Astrocyte of the spinal cord (primary cell): ENCODE measurements at regions not wholly inside any gene's neighbourhood (a gene's known extent, or its start where the extent isn't known, plus 50 kb on each side); places are given as distances from the start of the nearest gene placed in this dataset.

Experiments used
- DNase-seq: peaks from one replicate; pipeline ENCODE4 v3.0.0; 2011; ENCODE audit warnings: low read depth, low spot score
- H3K4me3 ChIP-seq: 2 replicates; pipeline ENCODE4 v1.5.1; 2011; ENCODE audit warnings: low read depth, mild to moderate bottlenecking, low read length, moderate library complexity
- in situ Hi-C: cut with HindIII; loops from 2 replicates; pipeline ENCODE4 v1.10.0; 2017; ENCODE audit warnings: low sequenced_read_pairs
- TF ChIP-seq, protein P1 (sequence below): IDR thresholded peaks from 2 replicates; pipeline ENCODE4 v1.5.1; 2012; ENCODE audit warnings: low read depth, mild to moderate bottlenecking, low read length, inconsistent platforms

GRCh38 chr3:39752019-39752637 lies 57.3 kb upstream of the MYRIP start:
- in situ Hi-C loops: no loop called here
- TF ChIP-seq, protein P1, sequence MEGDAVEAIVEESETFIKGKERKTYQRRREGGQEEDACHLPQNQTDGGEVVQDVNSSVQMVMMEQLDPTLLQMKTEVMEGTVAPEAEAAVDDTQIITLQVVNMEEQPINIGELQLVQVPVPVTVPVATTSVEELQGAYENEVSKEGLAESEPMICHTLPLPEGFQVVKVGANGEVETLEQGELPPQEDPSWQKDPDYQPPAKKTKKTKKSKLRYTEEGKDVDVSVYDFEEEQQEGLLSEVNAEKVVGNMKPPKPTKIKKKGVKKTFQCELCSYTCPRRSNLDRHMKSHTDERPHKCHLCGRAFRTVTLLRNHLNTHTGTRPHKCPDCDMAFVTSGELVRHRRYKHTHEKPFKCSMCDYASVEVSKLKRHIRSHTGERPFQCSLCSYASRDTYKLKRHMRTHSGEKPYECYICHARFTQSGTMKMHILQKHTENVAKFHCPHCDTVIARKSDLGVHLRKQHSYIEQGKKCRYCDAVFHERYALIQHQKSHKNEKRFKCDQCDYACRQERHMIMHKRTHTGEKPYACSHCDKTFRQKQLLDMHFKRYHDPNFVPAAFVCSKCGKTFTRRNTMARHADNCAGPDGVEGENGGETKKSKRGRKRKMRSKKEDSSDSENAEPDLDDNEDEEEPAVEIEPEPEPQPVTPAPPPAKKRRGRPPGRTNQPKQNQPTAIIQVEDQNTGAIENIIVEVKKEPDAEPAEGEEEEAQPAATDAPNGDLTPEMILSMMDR: no peak
- no peak for DNase-seq
- no peak overlapping the region for H3K4me3 ChIP-seq

DNA sequence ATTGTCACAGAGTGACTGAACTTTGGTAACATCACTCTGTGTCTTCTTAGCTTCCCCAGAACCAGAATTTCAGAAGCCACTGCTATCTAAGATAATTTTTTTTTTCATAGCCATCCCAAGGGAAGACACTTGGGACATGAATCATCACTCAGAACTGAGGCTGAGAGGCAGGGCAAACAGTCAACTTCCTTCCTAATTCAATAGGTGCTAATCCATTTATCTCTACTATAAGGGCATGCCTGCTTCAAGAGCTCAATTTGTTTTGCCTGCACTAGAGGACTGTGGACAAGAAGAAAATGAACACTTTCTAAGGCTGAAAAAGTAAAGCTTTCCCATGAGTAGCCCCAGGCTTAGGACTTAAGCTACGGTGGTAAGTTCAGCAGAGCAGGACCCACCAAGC lies 56.7 kb upstream of the MYRIP start:
- in situ Hi-C loops: no loop called here
- TF ChIP-seq, protein P1: no peak
- no peak for DNase-seq
- H3K4me3 ChIP-seq: no peak overlapping the region

DNA sequence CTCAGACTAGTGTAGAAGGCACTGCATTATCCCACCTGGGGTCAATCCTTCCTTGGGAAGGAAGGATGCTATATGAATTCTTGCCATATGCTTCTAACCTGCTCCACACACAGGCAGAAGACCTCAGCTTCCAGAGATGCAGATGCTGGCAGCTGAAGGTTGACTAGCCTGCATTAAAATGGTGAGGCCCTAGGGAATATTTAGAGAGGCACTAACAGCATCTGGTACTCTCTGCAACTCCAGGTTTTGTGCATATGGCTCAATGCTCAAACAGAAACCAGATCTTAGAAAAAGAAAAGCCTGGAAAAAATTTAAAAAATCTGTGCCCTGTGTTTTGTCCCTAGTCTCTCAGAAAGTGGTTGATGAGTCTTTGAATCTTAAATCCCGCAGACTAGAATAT lies 56.0 kb upstream of the MYRIP start:
- TF ChIP-seq, protein P1: no peak
- in situ Hi-C loops: no loop called here
- no peak for DNase-seq
- H3K4me3 ChIP-seq: no peak overlapping the region

- no peak overlapping the region for H3K4me3 ChIP-seq
- in situ Hi-C loops: no loop called here
- TF ChIP-seq, protein P1: no peak
- no peak for DNase-seq
Measured at GRCh38 chr3:39754549-39754948, 54.9 kb upstream of the MYRIP start.

DNA sequence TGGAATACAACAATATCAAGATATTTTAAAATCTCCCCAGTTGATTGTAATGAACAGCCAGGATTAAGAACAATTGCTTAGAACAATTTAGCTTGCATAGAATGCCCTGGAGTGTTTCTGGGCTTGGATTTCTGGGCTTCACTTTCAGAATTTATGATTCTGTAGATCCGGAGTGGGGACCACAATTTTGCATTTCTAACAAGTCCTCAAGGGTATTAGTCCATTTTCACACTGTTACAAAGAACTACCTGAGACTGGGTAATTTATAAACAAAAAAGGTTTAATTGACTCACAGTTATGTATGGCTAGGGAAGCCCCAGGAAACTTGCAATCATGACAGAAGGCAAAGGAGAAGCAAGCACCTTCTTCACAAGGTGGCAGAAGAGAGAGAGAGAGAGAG lies 54.3 kb upstream of the MYRIP start:
- DNase-seq: no peak
- in situ Hi-C loops: no loop called here
- H3K4me3 ChIP-seq: no peak overlapping the region
- TF ChIP-seq, protein P1: no peak

- DNase-seq: no peak
- in situ Hi-C loops: no loop called here
- H3K4me3 ChIP-seq: no peak overlapping the region
- TF ChIP-seq, protein P1: no peak
Measured at GRCh38 chr3:39757307-39757706, 52.1 kb upstream of the MYRIP start.
